HG03108 (cell line): ENCODE measurements at regions not wholly inside any gene's neighbourhood (a gene's known extent, or its start where the extent isn't known, plus 50 kb on each side); places are given as distances from the start of the nearest gene placed in this dataset.

Experiments used
- ATAC-seq: cut with Tn5 transposase; IDR thresholded peaks from one replicate; pipeline ENCODE4 v1.9.1; 2021; ENCODE audit warnings: moderate library complexity; ENCODE audit not compliant: unreplicated experiment

- ATAC-seq: no peak
These were observed 78.5 kb upstream of the PCBD1 start for GRCh38 chr10:70966646-70967553.

- no peak for ATAC-seq
These were observed 79.5 kb upstream of the PCBD1 start for GRCh38 chr10:70967591-70968587.

- no peak for ATAC-seq
These were observed 80.8 kb upstream of the PCBD1 start for GRCh38 chr10:70969188-70969587.

- ATAC-seq: no peak
These were observed 82.5 kb upstream of the PCBD1 start for GRCh38 chr10:70970830-70971229.

- ATAC-seq: no peak
These were observed 84.9 kb upstream of the PCBD1 start for GRCh38 chr10:70973275-70973674.

GRCh38 chr10:70974351-70974901 is 86.1 kb upstream of the PCBD1 start:
- no peak for ATAC-seq

GRCh38 chr10:70974920-70975319 is 86.6 kb upstream of the PCBD1 start:
- no peak for ATAC-seq

- ATAC-seq: no peak
These were observed 87.8 kb upstream of the PCBD1 start for GRCh38 chr10:70976063-70976695.

GRCh38 chr10:70977625-70978024 is 89.3 kb upstream of the PCBD1 start:
- ATAC-seq: no peak

- ATAC-seq: no peak
These were observed 89.8 kb upstream of the PCBD1 start for GRCh38 chr10:70978181-70978580.

- ATAC-seq: no peak
These were observed 90.6 kb upstream of the PCBD1 start for GRCh38 chr10:70978816-70979480.

GRCh38 chr10:70980687-70981086 is 92.3 kb upstream of the PCBD1 start:
- no peak for ATAC-seq

GRCh38 chr10:70981171-70981836 is 92.9 kb upstream of the PCBD1 start:
- ATAC-seq: no peak

- ATAC-seq: no peak
These were observed 93.6 kb upstream of the PCBD1 start for GRCh38 chr10:70981936-70982335.

GRCh38 chr10:70982443-70982842 is 94.1 kb upstream of the PCBD1 start:
- peak; percentile 43 for ATAC-seq

GRCh38 chr10:70984986-70985722 is 96.8 kb upstream of the PCBD1 start:
- no peak for ATAC-seq

GRCh38 chr10:70985824-70986622 is 97.7 kb upstream of the PCBD1 start:
- no peak for ATAC-seq

- ATAC-seq: no peak
These were observed 98.2 kb upstream of the PCBD1 start for GRCh38 chr10:70986623-70986950.
